NCI-H1105 treated with DMSO at 0.1 percent for 48 hours (cell line): ENCODE measurements at regions not wholly inside any gene's neighbourhood (a gene's known extent, or its start where the extent isn't known, plus 50 kb on each side); places are given as distances from the start of the nearest gene placed in this dataset.
"Not testable (repeated sequence)": the region's sequence is repeated elsewhere in the genome, so short reads cannot be mapped to it uniquely, and the experiment has no call there.

ENCODE experiments used
- DNase-seq: peaks from one replicate; lab custom pipeline; 2025; lab: John Stamatoyannopoulos, UW

DNA sequence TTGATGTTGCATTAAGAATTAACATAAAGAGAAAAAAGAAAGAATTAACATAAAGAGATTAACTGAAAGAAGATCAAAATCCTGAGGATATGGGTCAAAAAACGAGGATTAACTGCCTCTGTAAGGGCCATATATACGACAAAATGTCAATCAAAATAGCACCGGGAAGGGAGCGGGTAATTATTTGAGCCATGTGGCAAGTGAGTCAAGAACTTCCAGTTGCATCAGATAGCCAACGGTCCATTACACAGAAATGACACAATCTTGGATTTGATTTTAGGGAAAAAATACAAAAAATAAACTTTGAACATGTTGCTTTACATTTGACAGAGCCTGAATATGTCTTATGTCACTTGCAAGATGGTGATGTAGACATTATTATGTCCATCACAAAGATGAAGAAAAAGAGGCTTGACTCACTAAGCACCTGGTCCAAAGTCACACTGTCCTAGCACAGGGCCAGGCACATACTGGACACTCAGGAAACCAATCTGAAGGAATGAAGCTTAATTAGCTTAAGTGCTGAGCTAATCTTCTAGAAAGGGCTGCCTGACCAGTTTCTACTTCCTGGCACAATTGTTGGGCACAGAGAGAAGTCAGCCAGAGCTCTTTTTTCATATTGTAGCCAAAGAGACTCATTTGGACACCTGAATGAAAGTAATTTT, 273.2 kb upstream of the PAPPA start:
- no peak for DNase-seq

- DNase-seq, result no peak
Observed at GRCh38 chr9:115882911-115883310, 270.7 kb upstream of the PAPPA start.

GRCh38 chr9:115883467-115884329, 269.9 kb upstream of the PAPPA start:
- DNase-seq, result peak; percentile 12

DNA sequence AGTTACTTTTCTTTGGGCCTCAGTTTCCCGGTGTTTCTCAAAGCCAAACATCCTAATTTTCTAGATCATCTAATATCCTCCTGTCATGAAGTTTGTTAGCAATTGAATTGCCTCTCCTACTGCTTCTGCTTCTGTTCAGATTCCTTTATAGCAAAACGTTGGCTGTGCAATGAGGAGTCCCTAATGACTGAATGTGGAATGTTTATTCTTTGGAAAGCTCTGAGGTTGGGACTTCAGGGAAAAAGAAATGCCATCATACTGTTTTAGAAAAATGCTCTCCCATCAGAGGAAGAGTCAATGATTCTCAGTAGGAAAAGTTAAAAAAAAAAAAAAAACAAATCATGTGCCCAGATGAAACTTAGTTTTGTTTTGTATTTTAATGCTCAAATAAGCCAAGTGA, 268.7 kb upstream of the PAPPA start:
- no peak for DNase-seq

DNA sequence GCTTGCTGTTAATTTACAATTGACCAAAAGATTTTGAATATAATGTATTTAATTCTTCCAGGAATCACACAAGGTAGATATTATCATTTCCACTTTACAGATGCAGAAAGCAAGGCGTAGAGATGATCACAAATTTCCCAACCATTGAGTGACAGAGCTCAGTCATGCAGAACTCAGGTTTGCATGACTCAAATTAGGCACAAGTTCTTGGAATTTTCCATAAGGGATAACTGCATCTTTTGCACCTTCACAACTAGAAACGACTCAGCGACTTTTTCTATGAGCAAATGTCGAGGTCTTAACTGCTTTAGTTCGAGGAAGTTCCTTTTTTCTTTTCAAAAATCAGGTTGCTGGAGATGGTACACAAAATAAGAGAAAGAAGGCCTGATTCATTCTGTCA, 265.5 kb upstream of the PAPPA start:
- no peak for DNase-seq

GRCh38 chr9:115891929-115892328, 261.7 kb upstream of the PAPPA start:
- no peak for DNase-seq

GRCh38 chr9:115898478-115898877, 255.1 kb upstream of the PAPPA start:
- not testable (repeated sequence) for DNase-seq

DNA sequence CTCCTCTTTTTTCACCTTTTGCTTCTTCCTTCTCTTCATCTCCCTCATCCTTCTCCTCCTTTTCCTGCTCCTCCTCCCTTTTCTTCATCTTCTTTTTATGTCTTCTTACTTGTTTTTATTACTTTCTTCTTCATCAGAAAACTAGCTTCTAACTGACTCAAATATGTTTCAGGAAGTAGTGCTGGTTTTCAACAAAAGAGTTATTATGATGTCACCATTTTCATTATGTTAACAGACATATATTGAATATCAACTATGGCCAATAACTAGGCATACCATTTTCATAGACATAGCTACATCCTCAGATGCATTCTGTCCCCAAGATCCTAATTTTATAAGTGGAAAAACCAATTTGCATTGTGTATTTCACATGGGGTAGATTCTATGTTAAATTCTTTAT, 252.9 kb upstream of the PAPPA start:
- DNase-seq, result no peak

GRCh38 chr9:115910959-115911358, 242.6 kb upstream of the PAPPA start:
- no peak for DNase-seq

GRCh38 chr9:115912086-115912485, 241.5 kb upstream of the PAPPA start:
- DNase-seq, result no peak

DNA sequence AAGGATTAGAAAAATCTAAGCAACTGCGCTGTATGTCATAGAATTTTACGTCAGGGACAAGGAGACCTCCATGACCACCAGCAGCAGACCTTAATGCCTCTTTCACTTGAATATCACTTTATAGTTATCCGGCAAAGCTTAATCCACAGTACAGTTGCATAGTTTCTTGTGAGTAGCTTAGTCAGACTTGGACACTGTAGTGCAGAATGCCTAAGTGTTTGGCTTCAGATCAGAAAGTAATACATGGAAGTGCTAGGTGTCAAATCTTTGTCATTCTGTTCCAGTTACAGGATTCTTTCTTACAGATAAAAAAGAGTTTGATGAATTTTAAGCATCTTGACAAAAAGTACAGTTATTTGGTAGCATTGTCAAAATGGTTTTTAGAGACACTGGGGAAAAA, 239.9 kb upstream of the PAPPA start:
- DNase-seq, result no peak

DNA sequence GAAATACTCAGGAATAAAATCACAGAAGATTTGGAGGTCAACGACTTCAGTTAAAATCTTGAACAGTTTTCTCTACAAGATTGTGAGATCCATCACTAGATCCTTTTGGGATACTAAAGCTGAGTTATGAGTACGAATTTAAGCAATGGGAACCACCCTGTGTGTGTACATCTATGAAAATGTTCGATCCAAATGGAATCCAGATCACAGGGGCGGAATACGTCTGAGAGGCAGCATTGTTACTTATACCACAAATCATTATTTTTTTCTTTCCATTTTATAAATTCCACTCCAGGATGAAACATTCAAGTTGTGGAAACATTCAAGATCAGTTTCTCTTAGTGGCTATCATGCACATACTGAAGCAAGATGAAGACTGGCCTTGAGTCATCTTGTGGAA, 239.3 kb upstream of the PAPPA start:
- DNase-seq, result no peak

DNA sequence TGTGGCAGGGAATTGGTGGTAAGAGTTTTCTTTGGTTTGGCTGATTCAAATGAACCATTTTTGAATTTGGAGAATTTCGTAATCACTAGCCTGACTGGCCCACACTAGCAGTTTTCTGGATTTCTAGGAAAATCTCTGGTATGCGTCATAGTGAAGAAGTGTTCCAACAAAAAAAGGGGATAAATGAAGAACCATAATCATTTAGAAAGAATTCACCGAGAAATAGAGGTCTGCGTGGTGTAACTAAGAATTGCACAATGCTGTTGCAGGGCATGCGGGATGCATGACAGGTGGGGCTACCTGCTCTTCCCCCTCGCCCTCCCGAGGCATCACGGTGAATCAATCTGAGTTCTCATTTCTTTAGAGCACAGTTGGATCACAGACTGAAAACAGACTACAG, 232.3 kb upstream of the PAPPA start:
- no peak for DNase-seq

GRCh38 chr9:115922444-115922843, 231.1 kb upstream of the PAPPA start:
- no peak for DNase-seq

DNA sequence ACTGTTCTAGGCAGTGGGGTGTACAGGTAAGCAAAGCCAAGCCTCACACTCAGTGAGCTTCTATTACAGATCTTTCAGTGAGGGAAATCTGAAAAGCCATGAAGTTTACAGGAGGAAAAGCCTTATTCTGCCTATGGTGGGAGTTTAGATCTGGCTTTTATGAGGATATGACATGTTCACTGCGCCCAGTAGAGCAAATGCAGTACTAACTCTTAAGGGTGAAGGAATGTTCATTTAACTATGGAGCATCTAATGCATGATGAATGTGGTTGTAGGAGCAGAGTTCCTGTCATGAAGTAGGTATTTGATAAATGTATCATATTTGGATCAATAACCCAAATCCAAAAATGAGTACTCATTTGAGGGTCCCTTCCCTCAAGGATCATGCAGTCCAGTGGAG, 230.2 kb upstream of the PAPPA start:
- no peak for DNase-seq

DNA sequence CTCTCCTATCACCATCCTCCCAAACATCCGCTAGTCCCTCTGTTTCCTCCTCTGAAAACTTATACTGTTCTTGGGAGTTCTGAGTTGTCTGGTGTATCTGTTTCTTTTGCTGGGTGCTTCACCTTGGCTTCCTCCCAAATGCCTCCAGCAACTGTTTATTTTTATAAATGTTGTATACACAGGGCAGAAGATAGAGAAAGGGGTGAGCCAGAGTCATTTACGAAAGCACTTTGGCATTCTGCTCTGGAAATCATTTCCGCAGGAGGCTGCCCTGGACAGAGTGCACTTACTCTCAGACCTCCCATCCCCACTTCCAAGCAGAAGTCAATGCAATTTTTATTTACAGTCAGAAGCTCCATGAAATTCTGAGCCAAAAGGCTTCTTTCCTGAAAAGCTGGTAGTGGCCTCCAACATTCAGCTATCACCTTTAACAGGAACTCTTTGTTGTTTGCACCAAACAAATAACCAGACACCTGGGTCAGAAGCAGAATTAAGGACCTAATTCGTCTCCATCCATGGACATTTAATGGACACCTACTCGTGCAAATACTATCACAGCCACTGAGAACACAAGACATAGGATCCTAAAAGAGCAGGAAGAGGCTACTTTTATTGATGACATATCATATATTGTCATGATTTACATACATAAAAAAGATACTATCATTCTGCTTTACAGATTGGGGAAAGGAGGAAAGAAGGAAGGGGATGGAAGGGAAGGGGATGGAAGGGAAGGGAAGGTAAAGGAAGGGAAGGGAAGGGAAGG, 229.5 kb upstream of the PAPPA start:
- DNase-seq, result no peak

- DNase-seq, result no peak
Observed at GRCh38 chr9:115924669-115924987, 229.0 kb upstream of the PAPPA start.

- DNase-seq, result no peak
Observed at GRCh38 chr9:115925424-115925823, 228.2 kb upstream of the PAPPA start.

DNA sequence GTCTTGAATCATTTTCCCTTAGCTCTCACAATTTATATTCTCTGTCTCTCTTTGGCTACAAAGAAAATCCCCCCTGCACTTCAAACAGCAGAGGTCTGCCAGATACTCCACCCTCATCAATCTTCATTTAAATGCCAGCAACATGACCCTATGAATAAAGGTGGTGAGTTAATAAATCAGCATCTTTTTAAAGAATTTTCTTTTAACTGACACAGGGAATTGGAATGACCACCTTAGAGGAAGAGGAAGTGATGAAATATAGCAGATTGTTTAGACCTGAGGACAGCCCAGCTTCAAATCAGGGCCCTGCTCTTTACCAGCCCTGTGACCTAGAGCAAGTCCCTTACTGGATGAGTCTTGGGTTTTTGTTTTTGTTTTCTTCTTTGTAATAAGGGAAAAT, 223.1 kb upstream of the PAPPA start:
- no peak for DNase-seq

DNA sequence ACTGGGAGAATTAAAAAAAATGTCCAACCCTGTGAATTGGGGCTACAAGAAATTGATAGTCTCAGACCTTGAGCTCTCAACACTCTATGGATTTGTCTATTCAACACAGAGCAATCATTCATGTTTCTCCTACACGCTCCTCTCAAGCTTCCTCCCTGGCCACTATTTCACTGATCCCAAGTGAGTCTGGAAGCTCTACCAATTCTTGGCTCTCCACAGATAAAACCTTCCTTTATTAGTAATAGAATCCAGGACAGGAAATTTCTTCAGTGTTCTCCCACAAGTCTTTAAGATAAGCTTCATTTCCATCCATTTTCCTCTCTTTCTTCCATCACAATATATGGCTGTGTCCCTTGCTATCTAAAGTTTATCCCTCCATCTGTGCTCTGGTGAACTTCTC, 215.1 kb upstream of the PAPPA start:
- DNase-seq, result no peak

GRCh38 chr9:115939065-115939765, 214.4 kb upstream of the PAPPA start:
- no peak for DNase-seq

DNA sequence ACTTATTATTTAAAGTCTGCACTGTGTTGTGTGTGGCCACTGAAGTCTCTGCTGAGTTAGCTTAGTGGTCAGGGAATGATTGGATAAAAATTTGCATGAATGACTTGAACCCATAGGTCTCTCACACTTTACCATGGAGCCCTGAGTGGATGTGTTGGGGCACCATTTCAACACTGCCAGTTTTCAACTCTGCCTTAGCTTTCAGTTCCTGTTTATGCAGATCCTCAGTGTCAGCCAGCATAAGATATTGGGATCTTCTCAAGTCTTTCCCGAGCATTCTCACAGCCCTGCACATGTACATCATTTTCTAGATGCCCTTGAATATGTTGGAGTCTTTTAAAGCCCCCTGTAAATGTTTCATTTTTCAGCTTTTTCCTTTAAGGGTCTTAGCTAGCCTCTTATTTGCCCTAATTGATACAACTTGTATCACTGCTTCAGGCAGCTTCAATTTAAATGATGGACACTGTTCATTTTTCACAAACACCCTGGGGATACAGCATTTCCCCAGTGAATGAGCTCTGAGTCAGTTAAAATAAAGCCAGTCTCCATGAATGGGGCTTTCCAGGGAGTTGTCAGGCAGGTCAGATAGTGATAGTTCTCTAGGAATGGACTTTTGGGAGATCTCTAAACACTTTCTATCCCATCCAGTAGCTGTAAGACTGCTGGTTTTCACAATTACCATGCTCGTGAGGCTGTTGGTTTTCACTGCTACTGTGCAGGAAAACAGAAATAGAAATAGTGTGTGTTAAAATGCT, 211.9 kb upstream of the PAPPA start:
- DNase-seq, result no peak
